Mucosa of rectum (tissue), 2 donors: ENCODE measurements at regions not wholly inside any gene's neighbourhood (a gene's known extent, or its start where the extent isn't known, plus 50 kb on each side); places are given as distances from the start of the nearest gene placed in this dataset.

ENCODE experiments used
- H3K27ac ChIP-seq, 2 donors: one replicate each; pipeline ENCODE4 v1.7.0; 2013; ENCODE audit warnings: inconsistent platforms in 2 of 2, low read depth in 2 of 2, low read length in 2 of 2
- H3K27me3 ChIP-seq, 2 donors: one replicate each; pipeline ENCODE4 v1.7.0; 2013; ENCODE audit warnings: low read length in 2 of 2; ENCODE audit not compliant: control insufficient read depth in 2 of 2, insufficient read depth in 2 of 2
- H3K36me3 ChIP-seq, 2 donors: one replicate each; pipeline ENCODE4 v1.7.0; 2013; ENCODE audit warnings: low read length in 2 of 2; ENCODE audit not compliant: control insufficient read depth in 2 of 2, insufficient read depth in 2 of 2
- H3K4me1 ChIP-seq, 2 donors: one replicate each; pipeline ENCODE4 v1.7.0; 2013; ENCODE audit warnings: low read length in 2 of 2, mild to moderate bottlenecking in 1 of 2; ENCODE audit not compliant: control insufficient read depth in 2 of 2, insufficient read depth in 2 of 2
- H3K4me3 ChIP-seq, 2 donors: one replicate each; pipeline ENCODE4 v1.7.0; 2013; ENCODE audit warnings: low read length in 2 of 2
- H3K9ac ChIP-seq, 2 donors: one replicate each; pipeline ENCODE4 v1.7.0; 2013; ENCODE audit warnings: low read length in 2 of 2, low read depth in 1 of 2, mild to moderate bottlenecking in 1 of 2
- H3K9me3 ChIP-seq, 2 donors: one replicate each; pipeline ENCODE4 v1.7.0; 2013; ENCODE audit warnings: low read length in 2 of 2; ENCODE audit not compliant: control insufficient read depth in 2 of 2
- donor health status: healthy.
- donor health status: Normal muscosa, but diverticular disease.

GRCh38 chr6:15761045-15761502, 98.2 kb upstream of the DTNBP1 start:
- no peaks in the 10 kb centered on the region for H3K9me3 ChIP-seq
- H3K27ac ChIP-seq = no peak overlapping the region
- H3K27me3 ChIP-seq = no peaks in the 10 kb centered on the region
- H3K9ac ChIP-seq = no peak overlapping the region
- no peak overlapping the region for H3K4me3 ChIP-seq
- H3K36me3 ChIP-seq = no peaks in the 10 kb centered on the region
- peaks cover 5% of the 10 kb centered on the region in 2 donors for H3K4me1 ChIP-seq

GRCh38 chr6:15758631-15759215, 95.9 kb upstream of the DTNBP1 start:
- Histone ChIP-seq H3K27me3 (no peaks in the 10 kb centered on the region), H3K9ac (no peak overlapping the region), H3K27ac (no peak overlapping the region), H3K9me3 (no peaks in the 10 kb centered on the region), H3K36me3 (no peaks in the 10 kb centered on the region), H3K4me3 (no peak overlapping the region), H3K4me1 (no peaks in the 10 kb centered on the region)

GRCh38 chr6:15755526-15755925, 92.7 kb upstream of the DTNBP1 start:
- no peak overlapping the region for H3K27ac ChIP-seq

GRCh38 chr6:15754706-15755079, 91.9 kb upstream of the DTNBP1 start:
- no peaks in the 10 kb centered on the region for H3K4me1 ChIP-seq
- H3K4me3 ChIP-seq = no peak overlapping the region
- no peaks in the 10 kb centered on the region for H3K36me3 ChIP-seq
- no peak overlapping the region for H3K27ac ChIP-seq
- no peaks in the 10 kb centered on the region for H3K27me3 ChIP-seq
- no peak overlapping the region for H3K9ac ChIP-seq
- H3K9me3 ChIP-seq = no peaks in the 10 kb centered on the region

More at GRCh38 chr6:15755526-15755925, 92.7 kb upstream of the DTNBP1 start:
- Histone ChIP-seq H3K36me3 (no peaks in the 10 kb centered on the region), H3K9ac (no peak overlapping the region), H3K4me3 (no peak overlapping the region), H3K27me3 (no peaks in the 10 kb centered on the region), H3K9me3 (no peaks in the 10 kb centered on the region), H3K4me1 (no peaks in the 10 kb centered on the region)

GRCh38 chr6:15754035-15754705, 91.3 kb upstream of the DTNBP1 start:
- Histone ChIP-seq H3K27me3 (no peaks in the 10 kb centered on the region), H3K4me3 (no peak overlapping the region), H3K27ac (no peak overlapping the region), H3K9me3 (no peaks in the 10 kb centered on the region), H3K36me3 (no peaks in the 10 kb centered on the region), H3K4me1 (no peaks in the 10 kb centered on the region), H3K9ac (no peak overlapping the region)

- Histone ChIP-seq H3K27me3 (no peaks in the 10 kb centered on the region), H3K27ac (no peak overlapping the region), H3K4me1 (no peaks in the 10 kb centered on the region), H3K4me3 (no peak overlapping the region), H3K9me3 (no peaks in the 10 kb centered on the region), H3K9ac (no peak overlapping the region), H3K36me3 (no peaks in the 10 kb centered on the region)
Observed at GRCh38 chr6:15752820-15753219, 90.0 kb upstream of the DTNBP1 start.

GRCh38 chr6:15751721-15752350, 89.0 kb upstream of the DTNBP1 start:
- Histone ChIP-seq H3K4me1 (no peaks in the 10 kb centered on the region), H3K27me3 (no peaks in the 10 kb centered on the region), H3K9me3 (no peaks in the 10 kb centered on the region), H3K36me3 (no peaks in the 10 kb centered on the region), H3K4me3 (no peak overlapping the region), H3K27ac (no peak overlapping the region), H3K9ac (no peak overlapping the region)

GRCh38 chr6:15748341-15748740, 85.5 kb upstream of the DTNBP1 start:
- Histone ChIP-seq H3K27me3 (no peaks in the 10 kb centered on the region), H3K36me3 (no peaks in the 10 kb centered on the region), H3K4me3 (no peak overlapping the region), H3K9me3 (no peaks in the 10 kb centered on the region), H3K4me1 (no peaks in the 10 kb centered on the region), H3K9ac (no peak overlapping the region), H3K27ac (no peak overlapping the region)

- no peaks in the 10 kb centered on the region for H3K9me3 ChIP-seq
- no peaks in the 10 kb centered on the region for H3K36me3 ChIP-seq
- H3K4me3 ChIP-seq = no peak overlapping the region
- H3K27ac ChIP-seq = no peak overlapping the region
- no peaks in the 10 kb centered on the region for H3K4me1 ChIP-seq
- no peaks in the 10 kb centered on the region for H3K27me3 ChIP-seq
- H3K9ac ChIP-seq = no peak overlapping the region
Observed at GRCh38 chr6:15747354-15747883, 84.6 kb upstream of the DTNBP1 start.

GRCh38 chr6:15745781-15746180, 83.0 kb upstream of the DTNBP1 start:
- Histone ChIP-seq H3K9me3 (no peaks in the 10 kb centered on the region), H3K27ac (no peak overlapping the region), H3K4me1 (no peaks in the 10 kb centered on the region), H3K27me3 (no peaks in the 10 kb centered on the region), H3K36me3 (no peaks in the 10 kb centered on the region), H3K4me3 (no peak overlapping the region), H3K9ac (no peak overlapping the region)
